Muscle layer of colon (tissue), 2 donors: ENCODE measurements at regions not wholly inside any gene's neighbourhood (a gene's known extent, or its start where the extent isn't known, plus 50 kb on each side); places are given as distances from the start of the nearest gene placed in this dataset.

Source experiments
- H3K27ac ChIP-seq: one replicate; pipeline ENCODE4 v1.7.0; 2013; ENCODE audit warnings: low read depth, mild to moderate bottlenecking, low read length, moderate library complexity
- H3K27me3 ChIP-seq, 2 donors: one replicate each; pipeline ENCODE4 v1.7.0; 2013; ENCODE audit warnings: low read length in 2 of 2, mild to moderate bottlenecking in 2 of 2; ENCODE audit not compliant: insufficient read depth in 2 of 2, control insufficient read depth in 1 of 2
- H3K36me3 ChIP-seq: one replicate; pipeline ENCODE4 v1.7.0; 2013; ENCODE audit warnings: mild to moderate bottlenecking, low read length; ENCODE audit not compliant: insufficient read depth
- H3K4me1 ChIP-seq: one replicate; pipeline ENCODE4 v1.7.0; 2013; ENCODE audit warnings: mild to moderate bottlenecking, low read length; ENCODE audit not compliant: insufficient read depth
- H3K4me3 ChIP-seq, 2 donors: one replicate each; pipeline ENCODE4 v1.7.0; 2013; ENCODE audit warnings: low read length in 2 of 2, low read depth in 1 of 2, mild to moderate bottlenecking in 1 of 2, moderate library complexity in 1 of 2
- H3K9ac ChIP-seq: one replicate; pipeline ENCODE4 v1.7.0; 2013; ENCODE audit warnings: low read length
- H3K9me3 ChIP-seq: one replicate; pipeline ENCODE4 v1.7.0; 2013; ENCODE audit warnings: mild to moderate bottlenecking, low read length
- donor health status: abdominal sarcoma.
- donor health status: Adenocarcinoma of cecum.

DNA sequence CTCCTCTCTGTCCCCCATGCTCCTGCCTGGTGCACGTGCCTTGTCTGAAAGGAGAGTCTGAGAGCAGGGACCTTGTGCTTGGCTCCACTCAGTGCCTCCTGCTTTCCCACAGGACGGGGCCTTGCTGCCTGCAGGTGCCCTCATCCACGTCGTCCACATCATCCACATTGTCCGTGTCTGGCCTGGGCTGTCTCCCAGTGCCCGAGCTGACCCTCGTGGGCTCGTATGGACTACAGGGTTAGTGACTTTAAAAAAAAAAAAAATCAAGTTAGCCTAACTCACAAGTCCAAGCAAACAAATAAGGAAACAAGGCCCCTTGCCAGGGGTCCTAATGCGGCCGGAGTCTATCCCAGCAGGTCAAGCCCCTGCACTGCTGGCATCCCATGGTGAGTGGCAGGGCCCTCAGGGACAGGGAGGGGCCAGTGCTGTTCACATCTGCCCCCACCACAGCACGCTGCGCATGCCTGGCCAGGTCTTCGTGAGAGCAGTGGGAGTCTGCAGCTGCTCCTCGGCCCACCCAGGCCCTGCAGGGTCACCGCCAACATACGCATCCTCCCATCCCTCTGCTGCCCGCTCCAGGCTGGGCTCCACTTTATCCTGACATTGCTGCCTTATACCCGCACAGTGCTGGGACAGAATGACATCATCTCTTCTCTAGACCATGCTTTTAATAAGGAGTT is 232.6 kb downstream of the NDUFA10 start:
- H3K36me3 ChIP-seq = no peaks in the 10 kb centered on the region
- H3K9me3 ChIP-seq = no peaks in the 10 kb centered on the region
- no peak overlapping the region for H3K4me3 ChIP-seq
- H3K27ac ChIP-seq = no peak overlapping the region
- H3K4me1 ChIP-seq = no peaks in the 10 kb centered on the region
- H3K9ac ChIP-seq = no peak overlapping the region
- H3K27me3 ChIP-seq = no peaks in the 10 kb centered on the region

GRCh38 chr2:239791526-239792404 is 233.4 kb downstream of the NDUFA10 start:
- no peak overlapping the region for H3K27ac ChIP-seq
- H3K36me3 ChIP-seq = no peaks in the 10 kb centered on the region
- no peaks in the 10 kb centered on the region for H3K4me1 ChIP-seq
- no peak overlapping the region for H3K9ac ChIP-seq
- no peak overlapping the region for H3K4me3 ChIP-seq
- no peaks in the 10 kb centered on the region for H3K9me3 ChIP-seq
- no peaks in the 10 kb centered on the region for H3K27me3 ChIP-seq

- Histone ChIP-seq H3K27ac (no peak overlapping the region), H3K4me1 (no peaks in the 10 kb centered on the region), H3K9me3 (no peaks in the 10 kb centered on the region), H3K36me3 (no peaks in the 10 kb centered on the region), H3K27me3 (no peaks in the 10 kb centered on the region), H3K4me3 (no peak overlapping the region), H3K9ac (no peak overlapping the region)
Measured at GRCh38 chr2:239790721-239791120, 234.4 kb downstream of the NDUFA10 start.

DNA sequence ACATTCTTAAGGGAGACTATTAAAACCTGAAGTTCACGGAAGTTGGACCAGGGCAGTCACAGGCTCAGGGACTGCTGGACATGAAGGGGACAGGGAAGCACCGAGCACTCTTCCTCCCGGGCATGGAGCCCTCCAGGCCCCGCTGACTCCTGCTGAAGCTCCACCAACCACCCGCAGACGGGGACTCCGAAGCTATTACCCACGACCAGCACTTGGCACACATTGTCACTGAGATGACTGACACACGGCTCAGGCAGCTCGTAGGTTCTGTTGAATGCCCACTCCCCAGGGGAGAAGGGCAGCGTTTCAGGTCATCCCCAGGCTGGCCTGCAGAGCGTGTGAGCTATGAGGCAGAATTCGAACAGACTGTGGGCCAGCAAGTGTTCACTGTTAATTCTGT is 234.8 kb downstream of the NDUFA10 start:
- H3K4me3 ChIP-seq = no peak overlapping the region
- H3K9me3 ChIP-seq = no peaks in the 10 kb centered on the region
- H3K4me1 ChIP-seq = no peaks in the 10 kb centered on the region
- H3K9ac ChIP-seq = no peak overlapping the region
- H3K36me3 ChIP-seq = no peaks in the 10 kb centered on the region
- no peak overlapping the region for H3K27ac ChIP-seq
- no peaks in the 10 kb centered on the region for H3K27me3 ChIP-seq

DNA sequence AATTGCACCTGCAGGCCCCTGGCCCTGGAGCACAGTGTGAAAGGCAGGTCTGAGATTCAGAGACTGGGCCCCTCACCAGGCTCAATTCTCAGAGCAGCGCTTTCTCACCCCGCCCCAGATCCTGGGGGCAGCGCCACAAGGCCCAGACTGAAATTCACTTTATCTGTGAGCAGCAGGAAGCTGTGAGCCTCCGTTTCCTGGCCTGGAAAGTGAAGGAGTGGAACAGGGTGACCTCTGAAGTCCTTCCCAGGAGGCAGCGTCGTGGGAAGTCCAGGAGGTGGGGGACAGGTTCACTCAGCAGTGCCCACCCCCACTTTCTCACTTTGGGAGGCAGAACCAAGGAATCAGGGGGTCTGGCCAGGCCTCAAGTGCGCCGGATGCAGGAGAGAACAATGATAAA is 235.4 kb downstream of the NDUFA10 start:
- Histone ChIP-seq H3K27ac (no peak overlapping the region), H3K9me3 (no peaks in the 10 kb centered on the region), H3K36me3 (no peaks in the 10 kb centered on the region)

DNA sequence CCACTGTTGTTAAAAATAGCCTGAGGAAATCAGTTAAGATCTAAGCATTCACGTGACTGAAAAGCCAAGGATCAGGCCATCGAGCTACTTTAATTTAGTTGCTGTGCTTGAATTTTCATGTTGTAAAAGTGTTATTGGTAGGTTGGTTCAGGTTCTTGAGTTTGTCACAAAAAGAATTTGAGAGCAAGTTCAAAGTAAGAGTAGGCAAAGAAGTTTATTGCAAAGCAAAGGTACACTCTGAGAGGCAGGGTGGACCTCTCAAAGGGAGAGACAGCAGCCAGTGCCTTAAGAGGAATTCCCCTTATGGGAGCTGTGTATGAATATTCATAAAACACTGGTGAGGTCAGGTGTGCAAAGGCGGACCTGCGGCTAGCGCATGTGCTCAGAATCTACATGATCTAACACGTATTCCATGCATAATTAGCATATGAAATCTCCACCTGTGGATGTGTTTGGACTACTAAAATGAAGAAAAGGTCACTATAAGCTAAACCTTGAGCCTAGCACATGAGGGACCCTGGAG is 236.5 kb downstream of the NDUFA10 start:
- Histone ChIP-seq H3K36me3 (no peaks in the 10 kb centered on the region), H3K4me1 (no peaks in the 10 kb centered on the region), H3K9ac (no peak overlapping the region), H3K27me3 (no peaks in the 10 kb centered on the region), H3K27ac (no peak overlapping the region), H3K4me3 (no peak overlapping the region), H3K9me3 (no peaks in the 10 kb centered on the region)

More for the DNA sequence above, 235.4 kb downstream of the NDUFA10 start:
- H3K4me1 ChIP-seq = no peaks in the 10 kb centered on the region
- no peak overlapping the region for H3K4me3 ChIP-seq
- no peak overlapping the region for H3K9ac ChIP-seq
- no peaks in the 10 kb centered on the region for H3K27me3 ChIP-seq

DNA sequence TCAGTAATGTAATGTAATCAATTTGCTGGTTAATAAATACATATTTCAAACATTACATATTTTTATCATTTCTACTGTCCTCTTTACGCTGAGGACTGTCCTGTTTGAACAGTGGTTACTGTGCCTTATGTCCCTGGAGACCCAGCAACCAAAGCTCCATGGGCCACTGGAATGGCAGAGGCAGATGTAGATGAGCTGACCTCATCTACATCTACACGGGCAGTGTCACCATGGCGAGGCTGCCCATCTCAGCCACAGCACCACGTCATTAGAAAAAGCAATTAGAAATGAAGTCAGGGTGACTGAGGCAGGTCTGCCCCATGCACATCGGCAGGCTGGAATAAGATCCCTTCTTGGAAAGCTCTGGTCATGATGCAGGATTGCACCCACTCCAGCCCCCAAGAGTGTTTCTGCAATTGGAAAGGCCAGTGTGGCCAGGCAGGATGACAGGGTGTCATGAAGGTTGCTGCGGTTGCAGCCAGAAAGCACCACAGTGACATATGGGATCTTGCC is 237.5 kb downstream of the NDUFA10 start:
- no peaks in the 10 kb centered on the region for H3K9me3 ChIP-seq
- no peak overlapping the region for H3K9ac ChIP-seq
- no peaks in the 10 kb centered on the region for H3K4me1 ChIP-seq
- H3K36me3 ChIP-seq = no peaks in the 10 kb centered on the region
- no peak overlapping the region for H3K4me3 ChIP-seq
- no peaks in the 10 kb centered on the region for H3K27me3 ChIP-seq
- H3K27ac ChIP-seq = no peak overlapping the region

DNA sequence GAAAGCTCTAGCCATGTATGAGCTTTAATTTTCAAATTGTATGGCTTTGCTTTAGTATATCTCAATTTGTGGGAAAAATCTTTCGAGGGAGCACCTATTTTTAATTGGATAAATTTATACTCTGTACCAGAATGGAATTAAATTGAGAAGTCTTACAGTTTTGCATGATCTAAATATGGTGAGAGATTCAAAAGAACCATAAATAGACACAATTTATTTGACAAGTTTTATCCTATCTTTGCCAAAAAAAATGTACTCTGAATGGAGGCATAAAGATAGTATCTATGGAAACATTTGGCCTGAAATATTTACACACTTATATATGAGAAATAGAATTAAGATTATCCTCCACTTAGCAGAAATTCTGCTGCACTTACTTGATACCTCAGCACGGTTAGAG is 238.4 kb downstream of the NDUFA10 start:
- Histone ChIP-seq H3K27me3 (no peaks in the 10 kb centered on the region), H3K9ac (no peak overlapping the region), H3K4me3 (no peak overlapping the region), H3K27ac (no peak overlapping the region), H3K36me3 (no peaks in the 10 kb centered on the region), H3K4me1 (no peaks in the 10 kb centered on the region), H3K9me3 (no peaks in the 10 kb centered on the region)

GRCh38 chr2:239781454-239781853 is 243.7 kb downstream of the NDUFA10 start:
- H3K27ac ChIP-seq = no peak overlapping the region
- H3K27me3 ChIP-seq = no peaks in the 10 kb centered on the region
- H3K4me1 ChIP-seq = no peaks in the 10 kb centered on the region
- no peaks in the 10 kb centered on the region for H3K9me3 ChIP-seq
- no peak overlapping the region for H3K4me3 ChIP-seq
- H3K36me3 ChIP-seq = no peaks in the 10 kb centered on the region
- H3K9ac ChIP-seq = no peak overlapping the region

GRCh38 chr2:239780236-239780994 is 244.7 kb downstream of the NDUFA10 start:
- H3K27ac ChIP-seq = no peak overlapping the region
- H3K4me3 ChIP-seq = no peak overlapping the region
- H3K36me3 ChIP-seq = no peaks in the 10 kb centered on the region
- H3K9me3 ChIP-seq = no peaks in the 10 kb centered on the region
- no peaks in the 10 kb centered on the region for H3K4me1 ChIP-seq
- no peak overlapping the region for H3K9ac ChIP-seq
- no peaks in the 10 kb centered on the region for H3K27me3 ChIP-seq

DNA sequence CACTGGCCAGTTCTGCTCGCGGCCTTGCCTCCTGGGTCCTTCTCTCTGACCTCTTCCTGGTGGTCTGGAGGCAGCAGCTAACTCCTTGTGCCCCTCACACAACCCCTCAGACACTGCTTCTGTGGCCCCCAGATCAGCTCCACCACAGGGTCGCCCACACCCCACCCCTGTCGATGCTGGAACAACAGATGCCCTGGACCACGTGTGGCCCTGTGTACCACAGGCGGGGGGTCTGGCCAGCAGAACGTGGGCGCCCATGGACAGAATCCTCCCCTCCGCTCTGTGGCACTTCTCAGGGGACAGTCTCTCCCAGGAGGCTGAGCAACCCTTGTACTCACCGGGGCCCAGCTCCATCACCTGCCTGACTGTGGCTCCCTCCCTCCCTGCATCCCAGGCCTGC is 245.6 kb downstream of the NDUFA10 start:
- Histone ChIP-seq H3K9ac (no peak overlapping the region), H3K4me3 (no peak overlapping the region), H3K4me1 (no peaks in the 10 kb centered on the region), H3K36me3 (no peaks in the 10 kb centered on the region), H3K27ac (no peak overlapping the region), H3K9me3 (no peaks in the 10 kb centered on the region), H3K27me3 (no peaks in the 10 kb centered on the region)
